T-helper 1 cell treated with Interleukin-12 subunit alpha and Interleukin-12 subunit beta and Interleukin-4 antibody, amounts not matched to agents 30 ng/mL and 1 ng/mL, for 36 hours (primary cell): ENCODE measurements at regions not wholly inside any gene's neighbourhood (a gene's known extent, or its start where the extent isn't known, plus 50 kb on each side); places are given as distances from the start of the nearest gene placed in this dataset.
"Not testable (repeated sequence)": the region's sequence is repeated elsewhere in the genome, so short reads cannot be mapped to it uniquely, and the experiment has no call there.

Experiments used
- intact Hi-C: fragments of 100-400 bp; cut with micrococcal nuclease; formaldehyde crosslinking; loops from one replicate; pipeline ENCODE4 v1.15.1; 2024

DNA sequence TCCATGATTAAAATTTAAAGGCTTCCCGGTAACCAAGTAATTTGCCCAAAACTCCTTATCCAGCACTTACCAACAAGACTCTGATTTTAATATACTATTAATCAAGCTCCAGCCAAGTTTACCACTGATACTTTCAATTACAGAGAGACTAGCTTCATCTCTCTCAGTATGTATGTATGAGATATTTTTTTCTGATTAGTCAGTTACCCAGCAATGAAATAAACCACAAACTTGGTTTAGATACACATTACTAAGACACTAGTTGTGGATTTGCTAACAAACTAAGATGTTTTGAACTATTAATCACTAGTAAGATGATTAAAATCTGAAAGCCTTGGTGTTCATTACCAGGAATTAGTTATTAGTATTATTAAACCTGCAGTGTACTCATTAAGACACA is 1272.2 kb upstream of the ACVR2A start:
- intact Hi-C loops, result no loop called here

DNA sequence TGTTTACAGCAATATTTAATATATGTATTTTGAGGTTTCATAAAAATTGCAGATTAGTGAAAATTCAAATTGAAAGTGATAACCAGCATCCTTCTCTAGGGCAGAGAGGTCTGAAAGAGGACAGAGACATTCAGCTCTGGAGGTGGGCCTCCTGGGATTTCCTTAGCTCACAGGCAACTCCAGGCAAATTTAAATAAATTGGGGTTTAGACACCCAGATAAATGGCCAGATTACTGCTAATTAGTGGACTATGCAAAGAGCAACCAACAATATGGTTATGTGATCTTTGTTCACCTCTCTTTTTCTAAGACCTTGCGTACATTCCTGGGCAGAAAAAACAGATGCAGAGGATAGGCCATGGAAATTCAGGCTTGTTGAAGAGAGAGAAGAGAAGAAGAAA is 1282.8 kb upstream of the ACVR2A start:
- intact Hi-C loops, result no loop called here

DNA sequence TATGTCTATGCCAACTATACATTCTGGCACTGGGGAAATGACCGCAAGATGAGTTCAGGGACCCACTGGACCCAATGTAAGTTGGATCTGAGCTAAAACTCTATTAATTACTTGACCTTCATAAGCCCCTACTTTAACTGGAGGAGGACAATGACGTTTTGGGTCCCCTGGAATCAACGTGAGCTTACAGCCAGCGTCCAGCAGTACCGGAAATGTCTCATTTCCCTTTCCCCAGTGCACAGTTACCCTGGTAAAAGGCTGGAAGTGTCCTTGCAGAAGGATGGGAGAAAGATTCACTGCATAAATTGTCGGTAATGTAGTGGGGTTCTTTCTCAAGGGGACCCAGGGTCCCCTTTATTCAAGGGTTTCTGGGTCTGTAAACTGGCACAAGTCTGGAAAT is 1297.6 kb upstream of the ACVR2A start:
- intact Hi-C loops, result no loop called here

- intact Hi-C loops, result no loop called here
These were observed 1300.1 kb upstream of the ACVR2A start for GRCh38 chr2:146544701-146545100.

DNA sequence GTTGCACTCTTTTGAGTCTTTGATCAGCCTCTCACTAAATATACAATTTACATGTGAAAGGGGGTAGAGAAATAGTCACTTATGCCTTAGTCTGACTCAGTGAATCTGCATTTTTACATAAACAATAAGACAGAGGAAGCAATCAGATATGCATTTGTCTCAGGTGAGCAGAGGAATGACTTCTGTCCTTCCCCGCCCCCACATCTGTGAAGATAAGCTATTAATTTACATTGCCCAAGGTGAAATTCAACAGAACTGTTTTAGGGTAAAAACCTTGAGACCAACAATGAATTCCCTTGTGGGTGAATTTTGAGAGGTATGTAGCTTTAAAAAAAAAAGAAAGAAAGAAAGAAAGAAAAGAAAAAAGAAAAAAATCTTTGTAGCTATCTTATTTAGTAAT is 1302.9 kb upstream of the ACVR2A start:
- intact Hi-C loops, result no loop called here

DNA sequence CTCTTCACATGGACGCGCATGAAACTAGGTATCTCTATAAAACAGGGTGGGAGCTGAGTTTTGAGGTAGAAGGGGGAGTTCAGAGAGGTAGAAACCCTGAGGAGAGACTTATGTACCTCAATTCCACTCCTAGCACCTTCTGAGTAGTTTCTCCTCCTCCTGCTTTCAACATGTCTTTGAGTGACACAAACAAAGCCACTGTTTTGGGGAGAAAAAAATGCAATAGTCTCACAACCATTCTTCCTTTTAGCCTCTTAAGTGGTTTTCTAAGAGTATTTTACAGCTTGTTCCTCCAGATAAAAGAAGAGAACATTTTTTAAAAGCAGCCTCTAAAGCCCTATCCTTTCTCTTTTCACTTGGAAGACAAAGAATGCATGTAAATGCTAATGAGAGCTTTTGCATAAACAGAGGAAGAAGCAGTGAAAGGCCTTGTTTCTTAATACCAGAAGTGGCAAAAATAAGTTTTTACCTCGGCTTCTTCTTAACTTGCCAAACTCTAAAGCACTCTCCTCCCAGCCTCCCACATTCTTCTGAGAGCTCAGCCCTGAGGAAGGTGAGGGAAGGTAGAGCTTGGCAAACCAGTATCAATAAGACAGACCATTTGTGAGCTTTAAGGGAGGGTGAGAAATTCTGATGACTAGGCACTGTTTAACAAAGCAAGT is 1304.4 kb upstream of the ACVR2A start:
- intact Hi-C loops, result no loop called here

- intact Hi-C loops, result not testable (repeated sequence)
These were observed 1305.1 kb upstream of the ACVR2A start for GRCh38 chr2:146539739-146540138.

DNA sequence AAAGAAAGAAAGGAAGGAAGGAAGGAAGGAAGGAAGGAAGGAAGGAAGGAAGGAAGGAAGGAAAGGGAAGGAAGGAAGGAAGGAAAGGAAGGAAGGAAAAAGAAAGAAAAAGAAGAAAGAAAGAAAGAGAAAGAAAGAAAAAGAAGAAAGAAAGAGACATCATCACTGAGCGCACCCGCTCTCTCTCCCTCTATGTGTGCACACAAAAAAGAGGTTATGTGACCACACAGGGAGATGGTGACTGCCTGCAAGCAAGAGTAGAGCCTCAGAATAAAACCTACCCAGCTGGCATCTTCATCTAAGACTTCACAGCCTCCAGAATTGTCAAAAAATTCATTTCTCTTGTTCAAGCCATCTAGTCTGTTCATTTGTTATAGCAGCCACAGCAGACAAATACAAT is 1307.4 kb upstream of the ACVR2A start:
- intact Hi-C loops, result no loop called here

DNA sequence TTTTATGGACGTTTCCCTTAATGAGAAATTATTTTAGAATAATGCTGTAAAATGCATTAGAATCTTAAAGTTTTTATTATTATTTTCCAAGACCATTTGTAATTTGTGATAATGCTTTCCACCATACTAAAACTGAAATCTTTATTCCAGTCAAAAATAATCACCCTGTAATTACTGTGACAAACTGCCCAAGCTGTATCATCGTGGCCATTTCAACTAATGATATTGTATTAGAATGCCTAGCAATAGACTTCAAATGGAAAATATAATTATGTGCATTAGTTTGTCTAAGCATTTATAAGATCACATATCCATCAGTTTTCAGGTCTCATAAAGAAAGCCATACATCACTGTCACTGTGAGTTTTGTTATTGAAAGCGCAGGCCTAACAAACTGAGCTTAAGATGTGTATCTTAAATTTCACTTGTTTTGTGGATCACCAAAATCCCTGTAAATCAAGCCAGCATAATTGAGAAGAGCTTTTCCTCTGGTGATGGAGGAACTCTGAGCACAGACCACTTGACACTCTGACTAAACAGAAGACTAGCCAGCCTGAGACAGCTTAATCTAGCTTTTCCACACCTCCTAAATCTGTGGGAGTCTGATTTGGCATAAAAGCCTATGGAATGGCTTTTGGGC is 1312.2 kb upstream of the ACVR2A start:
- intact Hi-C loops, result no loop called here

GRCh38 chr2:146532009-146532408 is 1312.8 kb upstream of the ACVR2A start:
- intact Hi-C loops, result no loop called here

DNA sequence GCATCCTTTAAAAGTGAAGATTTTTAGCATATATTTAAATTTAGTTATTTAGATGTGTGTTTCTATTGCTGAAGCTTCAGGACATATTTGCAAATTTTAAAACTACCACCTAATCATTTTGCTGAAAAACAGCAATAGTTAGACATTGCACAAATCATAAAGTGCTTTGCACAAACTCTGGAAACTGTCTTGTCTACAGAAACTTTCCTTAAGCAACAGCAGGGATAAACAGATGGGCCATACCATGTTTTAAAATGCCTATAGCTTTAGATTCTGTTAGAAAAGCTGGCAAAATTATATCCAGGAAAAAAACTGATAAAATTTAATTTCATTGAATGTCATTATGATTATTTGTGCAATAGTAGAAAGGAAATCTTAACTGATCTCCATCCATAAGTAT is 1313.9 kb upstream of the ACVR2A start:
- intact Hi-C loops, result no loop called here

- intact Hi-C loops, result no loop called here
These were observed 1317.7 kb upstream of the ACVR2A start for GRCh38 chr2:146527166-146527565.

DNA sequence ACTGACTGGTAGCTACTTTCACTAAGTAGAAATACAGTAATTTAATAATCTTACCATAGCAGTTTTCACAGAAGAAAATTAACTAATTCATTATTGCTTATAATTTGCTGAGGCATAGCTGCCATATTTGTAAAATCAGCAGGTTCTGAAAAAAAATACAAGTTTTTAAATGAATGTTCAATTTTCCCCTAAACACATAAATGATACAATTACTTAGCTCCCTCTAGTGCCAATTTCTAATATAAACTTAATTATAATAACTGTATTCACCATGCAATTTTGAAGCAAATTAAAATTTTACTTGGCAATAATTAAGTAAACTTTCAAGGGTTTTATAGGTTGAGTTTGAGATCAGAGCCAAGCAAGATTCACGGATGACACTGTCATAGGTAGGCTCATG is 1321.6 kb upstream of the ACVR2A start:
- intact Hi-C loops, result no loop called here

GRCh38 chr2:146506851-146507250 is 1338.0 kb upstream of the ACVR2A start:
- intact Hi-C loops, result no loop called here

- intact Hi-C loops, result no loop called here
These were observed 1341.5 kb upstream of the ACVR2A start for GRCh38 chr2:146503366-146503765.

GRCh38 chr2:146496248-146496647 is 1348.6 kb upstream of the ACVR2A start:
- intact Hi-C loops, result no loop called here

DNA sequence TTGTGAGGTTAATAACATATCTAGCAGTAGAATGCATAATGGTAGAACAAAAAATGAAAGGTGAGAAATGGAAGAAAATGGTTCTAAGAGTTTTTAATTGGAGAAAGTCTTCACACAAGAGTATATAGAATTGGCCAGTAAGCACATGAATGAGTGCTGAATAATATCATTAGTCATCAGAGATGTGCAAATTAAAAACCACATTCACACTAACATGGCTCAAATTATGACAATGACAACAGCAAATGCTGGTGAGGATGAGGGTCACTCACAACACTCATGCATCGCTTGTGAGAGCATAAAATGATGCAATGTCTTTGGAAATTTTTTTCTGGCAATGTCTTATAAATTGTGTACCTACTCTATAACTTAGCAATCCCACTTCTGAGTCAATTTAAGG is 1355.4 kb upstream of the ACVR2A start:
- intact Hi-C loops, result no loop called here

DNA sequence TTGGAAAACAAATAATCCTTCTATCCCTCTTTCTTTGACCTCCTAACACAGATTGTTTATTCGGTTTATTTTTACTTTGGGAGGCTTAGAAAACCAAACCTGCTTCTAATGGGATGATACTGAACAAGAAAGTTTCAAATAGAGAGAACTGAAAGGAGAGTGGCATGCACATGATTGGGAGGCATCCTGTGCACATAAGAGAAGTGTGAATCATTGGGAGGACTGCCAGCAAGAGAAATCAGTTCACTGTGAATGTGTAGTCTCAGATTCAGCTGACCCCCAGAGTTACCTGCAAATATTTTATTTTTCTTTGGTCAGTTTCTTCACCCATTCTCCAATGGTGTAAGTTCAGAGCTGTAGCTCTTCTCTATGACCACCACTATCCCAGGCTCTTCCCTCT is 1363.2 kb upstream of the ACVR2A start:
- intact Hi-C loops, result no loop called here

DNA sequence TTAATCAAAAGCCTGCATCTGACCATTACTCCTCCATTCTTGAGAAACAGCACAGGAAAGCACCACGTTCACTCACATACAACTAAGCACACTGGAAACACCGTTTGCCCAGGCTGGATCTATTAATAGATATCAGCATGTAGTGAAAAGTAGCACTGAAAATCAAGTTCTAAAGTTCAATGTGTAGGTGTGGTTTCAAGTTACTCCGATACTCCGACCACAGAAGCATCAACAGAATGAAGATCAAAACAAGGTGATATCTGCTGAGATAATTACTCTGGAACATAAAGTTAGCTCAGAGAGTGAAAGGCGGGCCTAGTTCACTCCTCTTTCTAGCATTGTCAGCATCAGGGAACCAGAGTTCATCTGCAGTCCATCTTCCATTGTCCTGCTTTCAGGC is 1367.4 kb upstream of the ACVR2A start:
- intact Hi-C loops, result no loop called here

- intact Hi-C loops, result no loop called here
These were observed 1376.3 kb upstream of the ACVR2A start for GRCh38 chr2:146468578-146468977.

DNA sequence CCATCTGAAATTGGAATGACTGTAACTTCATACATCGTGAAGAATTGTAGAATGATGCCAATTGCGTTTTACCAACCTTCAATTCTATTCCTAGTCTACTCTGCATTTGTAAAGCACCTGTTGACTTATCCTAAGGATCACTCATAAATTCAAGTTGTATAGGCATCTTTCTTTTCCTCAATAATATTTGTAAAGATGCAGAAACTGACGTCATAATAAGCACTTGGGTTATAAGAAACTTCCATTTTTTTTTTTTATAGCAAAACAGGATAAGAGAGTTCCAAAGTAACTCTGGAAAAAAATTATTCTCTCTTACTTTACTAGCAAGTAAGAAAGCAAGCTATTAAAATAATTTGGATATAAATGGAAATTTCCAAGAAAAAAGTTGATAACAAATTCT is 1377.4 kb upstream of the ACVR2A start:
- intact Hi-C loops, result no loop called here

GRCh38 chr2:146465460-146465859 is 1379.4 kb upstream of the ACVR2A start:
- intact Hi-C loops, result no loop called here

- intact Hi-C loops, result no loop called here
These were observed 1383.8 kb upstream of the ACVR2A start for GRCh38 chr2:146461068-146461467.
